Gastrocnemius medialis (tissue), 4 donors: ENCODE measurements at regions not wholly inside any gene's neighbourhood (a gene's known extent, or its start where the extent isn't known, plus 50 kb on each side); places are given as distances from the start of the nearest gene placed in this dataset.
"Not testable (repeated sequence)": the region's sequence is repeated elsewhere in the genome, so short reads cannot be mapped to it uniquely, and the experiment has no call there.

Experiments
- ATAC-seq, 2 donors: fragments of 150-250 bp; one replicate each; pipeline ENCODE4 v1.9.1; 2016
- DNase-seq, 2 donors: peaks; one replicate each; pipeline ENCODE4 v3.0.0-alpha.2; 2019
- H3K27ac ChIP-seq, 4 donors: fragments of 200-600 bp; sonication (generic); 1 replicate in 1 of 4; 2 replicates in 3 of 4; pipeline ENCODE4 v1.5.1; 2016 to 2018; ENCODE audit warnings: mild to moderate bottlenecking in 2 of 4, moderate library complexity in 1 of 4
- H3K27me3 ChIP-seq, 3 donors: fragments of 200-600 bp; sonication (generic) in 2 of 3; 1 replicate in 1 of 3; 2 replicates in 2 of 3; pipeline versions ENCODE4 v1.5.1 to v1.6.0; 2016 to 2019; ENCODE audit warnings: mild to moderate bottlenecking in 1 of 3, moderate library complexity in 1 of 3
- H3K36me3 ChIP-seq, 2 donors: fragments of 200-600 bp; sonication (generic) in 1 of 2; one replicate each; pipeline ENCODE4 v1.5.1; 2017 to 2018
- H3K4me1 ChIP-seq, 2 donors: fragments of 200-600 bp; sonication (generic) in 1 of 2; one replicate each; pipeline ENCODE4 v1.5.1; 2016 to 2017; ENCODE audit warnings: mild to moderate bottlenecking in 2 of 2
- H3K4me3 ChIP-seq, 4 donors: fragments of 200-600 bp; sonication (generic) in 3 of 4; 1 replicate in 1 of 4; 2 replicates in 3 of 4; pipeline ENCODE4 v1.5.1; 2016 to 2019; ENCODE audit warnings: mild to moderate bottlenecking in 2 of 4
- H3K9me3 ChIP-seq, 3 donors: fragments of 200-600 bp; sonication (generic) in 2 of 3; 1 replicate in 1 of 3; 2 replicates in 2 of 3; pipeline ENCODE4 v1.5.1; 2016 to 2019
- CTCF ChIP-seq, 5 experiments: fragments of 450-650 bp in 3 of 5; fragments of 200-600 bp in 2 of 5; sonication (generic) in 2 of 5; IDR thresholded peaks in 4 of 5; conservative IDR thresholded peaks in 1 of 5; 1 replicate in 4 of 5; 2 replicates in 1 of 5; pipeline ENCODE4 v1.5.1; 2016 to 2019; ENCODE audit warnings: antibody characterized with exemption in 5 of 5, mild to moderate bottlenecking in 3 of 5, moderate library complexity in 3 of 5
- POLR2A ChIP-seq, 2 donors: fragments of 450-650 bp; IDR thresholded peaks; one replicate each; pipeline ENCODE4 v1.6.1; 2017; ENCODE audit warnings: antibody characterized with exemption in 2 of 2, mild to moderate bottlenecking in 2 of 2, moderate library complexity in 2 of 2
- in situ Hi-C, 4 donors: fragments of 200-750 bp; cut with MboI; loops; one replicate each; pipeline versions ENCODE4 v1.15.0 to v1.8.0; 2017; ENCODE audit warnings: low sequenced_read_pairs in 4 of 4
- intact Hi-C: fragments of 100-400 bp; cut with DNase I; formaldehyde crosslinking; loops from one replicate; pipeline ENCODE4 v1.15.1; 2023; ENCODE audit warnings: low total_unique reads

GRCh38 chr3:61464518-61465140 lies 96.7 kb upstream of the PTPRG start:
- Histone ChIP-seq H3K4me3 (no peak overlapping the region), H3K36me3 (no peaks in the 10 kb centered on the region), H3K27ac (no peak overlapping the region), H3K9me3 (no peaks in the 10 kb centered on the region), H3K27me3 (no peaks in the 10 kb centered on the region), H3K4me1 (no peaks in the 10 kb centered on the region)
- no peak for TF ChIP-seq CTCF (IDR thresholded peaks at IDR 0.05 in 4 of 5, conservative IDR thresholded peaks at IDR 0.05 in 1 of 5)
- no peak for TF ChIP-seq POLR2A (IDR thresholded peaks at IDR 0.05)
- ATAC-seq, result no peak
- intact Hi-C loops, result no loop called here
- no peak for DNase-seq
- in situ Hi-C loops, result no loop called here

DNA sequence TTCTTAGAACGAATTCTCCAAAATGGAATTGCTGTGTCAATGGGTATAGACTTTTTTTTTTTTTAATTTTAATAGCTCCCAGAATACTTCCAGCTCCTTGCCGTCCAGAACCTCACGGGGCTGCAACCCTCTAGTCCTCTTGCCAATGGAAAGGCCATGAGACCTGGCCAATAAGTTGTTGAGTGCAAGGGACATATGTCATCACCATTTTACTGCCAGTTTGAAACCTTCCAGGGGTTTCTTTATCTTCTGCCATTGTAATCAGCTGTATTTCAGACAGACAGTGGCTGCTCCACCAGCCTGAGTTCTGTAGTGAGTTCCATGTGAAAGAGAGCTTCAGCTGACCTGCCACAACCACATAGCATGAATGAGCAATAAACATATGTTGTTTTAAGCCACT lies 95.0 kb upstream of the PTPRG start:
- intact Hi-C loops, result no loop called here
- H3K27me3 ChIP-seq, result no peaks in the 10 kb centered on the region
- no peak for ATAC-seq
- no peak for TF ChIP-seq POLR2A (IDR thresholded peaks at IDR 0.05)
- TF ChIP-seq CTCF (IDR thresholded peaks at IDR 0.05 in 4 of 5, conservative IDR thresholded peaks at IDR 0.05 in 1 of 5), result no peak
- H3K4me3 ChIP-seq, result no peak overlapping the region
- no peaks in the 10 kb centered on the region for H3K4me1 ChIP-seq
- no peaks in the 10 kb centered on the region for H3K36me3 ChIP-seq
- DNase-seq, result no peak
- in situ Hi-C loops, result no loop called here
- no peak overlapping the region for H3K27ac ChIP-seq
- H3K9me3 ChIP-seq, result no peaks in the 10 kb centered on the region

DNA sequence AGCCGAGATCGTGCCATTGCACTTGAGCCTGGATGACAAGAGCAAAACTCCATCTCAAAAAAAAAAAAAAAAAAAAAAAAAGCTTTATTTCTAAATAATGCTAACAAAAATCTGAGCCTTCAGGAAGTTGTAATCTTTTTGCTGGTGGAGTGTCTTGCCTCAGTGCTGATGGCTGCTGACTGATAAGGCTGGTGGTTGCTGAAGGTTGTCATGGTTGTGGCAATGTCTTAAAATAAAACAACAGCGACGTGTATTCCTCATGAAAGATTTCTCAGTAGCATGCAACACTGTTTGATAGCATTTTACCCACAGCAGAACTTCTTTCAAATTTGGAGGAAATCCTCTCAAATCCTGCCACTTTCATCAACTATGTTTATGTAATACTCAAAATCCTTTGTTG lies 77.4 kb upstream of the PTPRG start:
- Histone ChIP-seq H3K4me1 (no peaks in the 10 kb centered on the region), H3K27me3 (no peaks in the 10 kb centered on the region), H3K27ac (no peak overlapping the region), H3K36me3 (no peaks in the 10 kb centered on the region), H3K4me3 (no peak overlapping the region), H3K9me3 (no peaks in the 10 kb centered on the region)
- ATAC-seq (no peak), DNase-seq (no peak)
- TF ChIP-seq CTCF (IDR thresholded peaks at IDR 0.05 in 4 of 5, conservative IDR thresholded peaks at IDR 0.05 in 1 of 5) (no peak), POLR2A (IDR thresholded peaks at IDR 0.05) (no peak)
- in situ Hi-C loops, result no loop called here
- intact Hi-C loops, result no loop called here

- no peak for TF ChIP-seq CTCF (IDR thresholded peaks at IDR 0.05 in 4 of 5, conservative IDR thresholded peaks at IDR 0.05 in 1 of 5)
- TF ChIP-seq POLR2A (IDR thresholded peaks at IDR 0.05), result no peak
- Histone ChIP-seq H3K36me3 (no peaks in the 10 kb centered on the region), H3K4me1 (peaks cover 10 to 15% of the 10 kb centered on the region in 2 donors), H3K9me3 (no peaks in the 10 kb centered on the region), H3K4me3 (no peak overlapping the region), H3K27ac (no peak overlapping the region), H3K27me3 (no peaks in the 10 kb centered on the region)
- ATAC-seq (no peak), DNase-seq (no peak)
- intact Hi-C loops, result no loop called here
- in situ Hi-C loops, result no loop called here
Observed at GRCh38 chr3:61493339-61493738, 68.0 kb upstream of the PTPRG start.

- H3K4me3 ChIP-seq, H3K36me3 ChIP-seq, in situ Hi-C loops, H3K27me3 ChIP-seq, H3K9me3 ChIP-seq: not testable (repeated sequence)
- intact Hi-C loops, result loop anchor here (1.0 kb wide), 1 partner anchor 45 kb away; no protein-coding TSS in a partner anchor
- DNase-seq, result peak; percentile 49 to 79
- ATAC-seq, result peak; percentile 79 to 88
- Histone ChIP-seq H3K27ac (peak overlapping the region; percentile 44 to 67 (median 45)), H3K4me1 (peaks cover 10 to 15% of the 10 kb centered on the region in 2 donors)
Observed at GRCh38 chr3:61494309-61494708, 67.1 kb upstream of the PTPRG start.
